ENCODE measurements at regions not wholly inside any gene's neighbourhood (a gene's known extent, or its start where the extent isn't known, plus 50 kb on each side); places are given as distances from the start of the nearest gene placed in this dataset.

- H3K4me3 Mint-ChIP-seq (ENCODE audit: unreplicated experiment): no peak overlapping the region
- no peak overlapping the region for H3K27ac Mint-ChIP-seq (ENCODE audit: unreplicated experiment)
- no peak for TF ChIP-seq CTCF (IDR thresholded peaks at IDR 0.05; ENCODE audit: partially characterized antibody, unreplicated experiment)
- H3K36me3 Mint-ChIP-seq (ENCODE audit: unreplicated experiment): no peaks in the 10 kb centered on the region
- DNase-seq: no peak
- H3K4me1 Mint-ChIP-seq (ENCODE audit: low read depth, unreplicated experiment): no peaks in the 10 kb centered on the region
- no peaks in the 10 kb centered on the region for H3K9me3 Mint-ChIP-seq (ENCODE audit: unreplicated experiment)
- H3K27me3 Mint-ChIP-seq (ENCODE audit: unreplicated experiment): no peaks in the 10 kb centered on the region
Observed at GRCh38 chr4:141849367-141849766, 213.0 kb downstream of the IL15 start.

GRCh38 chr4:141849778-141850177 is 213.4 kb downstream of the IL15 start:
- no peak for TF ChIP-seq CTCF (IDR thresholded peaks at IDR 0.05; ENCODE audit: partially characterized antibody, unreplicated experiment)
- no peaks in the 10 kb centered on the region for H3K9me3 Mint-ChIP-seq (ENCODE audit: unreplicated experiment)
- no peak overlapping the region for H3K27ac Mint-ChIP-seq (ENCODE audit: unreplicated experiment)
- DNase-seq: no peak
- no peaks in the 10 kb centered on the region for H3K4me1 Mint-ChIP-seq (ENCODE audit: low read depth, unreplicated experiment)
- no peaks in the 10 kb centered on the region for H3K27me3 Mint-ChIP-seq (ENCODE audit: unreplicated experiment)
- no peaks in the 10 kb centered on the region for H3K36me3 Mint-ChIP-seq (ENCODE audit: unreplicated experiment)
- H3K4me3 Mint-ChIP-seq (ENCODE audit: unreplicated experiment): no peak overlapping the region

GRCh38 chr4:141851246-141851891 is 215.0 kb downstream of the IL15 start:
- Mint-ChIP-seq H3K27ac (ENCODE audit: unreplicated experiment) (no peak overlapping the region), H3K36me3 (ENCODE audit: unreplicated experiment) (no peaks in the 10 kb centered on the region), H3K4me1 (ENCODE audit: low read depth, unreplicated experiment) (no peaks in the 10 kb centered on the region), H3K9me3 (ENCODE audit: unreplicated experiment) (no peaks in the 10 kb centered on the region), H3K4me3 (ENCODE audit: unreplicated experiment) (no peak overlapping the region), H3K27me3 (ENCODE audit: unreplicated experiment) (no peaks in the 10 kb centered on the region)
- DNase-seq: no peak
- TF ChIP-seq CTCF (IDR thresholded peaks at IDR 0.05; ENCODE audit: partially characterized antibody, unreplicated experiment): no peak

DNA sequence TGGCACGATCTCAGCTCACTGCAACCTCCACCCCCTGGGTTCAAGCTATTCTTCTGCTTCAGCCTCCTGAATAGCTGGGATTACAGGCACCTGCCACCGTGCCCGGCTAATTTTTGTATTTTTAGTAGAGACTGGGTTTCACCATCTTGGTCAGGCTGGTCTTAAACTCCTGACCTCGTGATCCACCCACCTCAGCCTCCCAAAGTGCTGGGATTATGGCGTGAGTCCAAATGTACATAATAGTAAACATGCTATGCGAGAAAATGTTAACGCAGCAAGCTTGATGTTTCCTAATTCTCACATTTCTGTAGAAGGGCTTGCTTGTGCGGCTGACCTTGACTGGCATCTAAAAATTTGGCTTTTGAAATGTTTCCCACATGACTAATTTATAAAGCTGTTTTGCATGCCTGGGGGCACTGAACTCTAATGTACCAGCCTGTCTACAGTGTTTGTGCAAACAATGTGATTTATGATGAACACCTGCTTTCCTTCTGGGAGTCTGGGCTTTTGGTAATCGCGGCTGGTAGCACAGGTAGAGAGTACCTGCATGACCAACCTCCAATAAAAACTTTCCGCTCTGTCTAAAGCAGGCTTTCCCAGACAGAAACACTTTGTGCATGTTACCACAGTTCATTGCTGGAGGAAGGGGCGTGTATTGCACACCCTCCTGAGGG is 216.8 kb downstream of the IL15 start:
- Mint-ChIP-seq H3K9me3 (ENCODE audit: unreplicated experiment) (no peaks in the 10 kb centered on the region), H3K36me3 (ENCODE audit: unreplicated experiment) (no peaks in the 10 kb centered on the region), H3K4me3 (ENCODE audit: unreplicated experiment) (no peak overlapping the region), H3K27ac (ENCODE audit: unreplicated experiment) (no peak overlapping the region), H3K4me1 (ENCODE audit: low read depth, unreplicated experiment) (no peaks in the 10 kb centered on the region), H3K27me3 (ENCODE audit: unreplicated experiment) (no peaks in the 10 kb centered on the region)
- DNase-seq: no peak
- no peak for TF ChIP-seq CTCF (IDR thresholded peaks at IDR 0.05; ENCODE audit: partially characterized antibody, unreplicated experiment)

DNA sequence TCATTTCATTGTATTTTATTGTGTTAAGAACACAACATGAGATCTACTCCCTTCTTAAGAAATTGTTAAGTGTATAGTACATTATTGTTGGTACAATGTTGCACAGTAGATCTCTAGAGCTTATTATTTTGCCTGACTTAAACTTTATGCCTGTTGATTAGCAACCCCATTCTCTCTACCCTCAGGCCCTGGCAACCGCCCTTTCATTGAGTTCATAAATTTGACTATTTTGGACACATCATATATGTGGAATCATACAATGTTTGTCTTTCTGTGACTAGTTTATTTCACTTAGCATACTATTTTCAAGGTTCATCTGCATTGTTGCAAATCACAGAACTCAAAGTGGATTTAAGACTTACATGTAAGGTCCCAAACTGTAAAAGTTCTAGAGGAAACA is 222.1 kb downstream of the IL15 start:
- Mint-ChIP-seq H3K4me1 (ENCODE audit: low read depth, unreplicated experiment) (no peaks in the 10 kb centered on the region), H3K27me3 (ENCODE audit: unreplicated experiment) (no peaks in the 10 kb centered on the region), H3K9me3 (ENCODE audit: unreplicated experiment) (no peaks in the 10 kb centered on the region), H3K4me3 (ENCODE audit: unreplicated experiment) (no peak overlapping the region), H3K27ac (ENCODE audit: unreplicated experiment) (no peak overlapping the region), H3K36me3 (ENCODE audit: unreplicated experiment) (no peaks in the 10 kb centered on the region)
- TF ChIP-seq CTCF (IDR thresholded peaks at IDR 0.05; ENCODE audit: partially characterized antibody, unreplicated experiment): no peak
- DNase-seq: no peak

Measured in glutamatergic neuron (in vitro differentiated cells).